Liver (tissue), 3 donors: ENCODE measurements at regions not wholly inside any gene's neighbourhood (a gene's known extent, or its start where the extent isn't known, plus 50 kb on each side); places are given as distances from the start of the nearest gene placed in this dataset.

Source experiments
- ATF3 ChIP-seq: IDR thresholded peaks from 2 replicates; pipeline ENCODE4 v1.6.1; 2016; ENCODE audit warnings: antibody characterized with exemption
- GABPA ChIP-seq, 2 donors: IDR thresholded peaks in 1 of 2; conservative IDR thresholded peaks in 1 of 2; 2 replicates each; pipeline ENCODE4 v1.6.1; 2016; ENCODE audit warnings: antibody characterized with exemption in 2 of 2, mild to moderate bottlenecking in 1 of 2, moderate library complexity in 1 of 2
- JUND ChIP-seq, 2 donors: IDR thresholded peaks; 2 replicates each; pipeline ENCODE4 v1.6.1; 2016; ENCODE audit warnings: antibody characterized with exemption in 2 of 2
- MAX ChIP-seq: IDR thresholded peaks from 2 replicates; pipeline ENCODE4 v1.6.1; 2016; ENCODE audit warnings: antibody characterized with exemption
- RAD21 ChIP-seq, 2 donors: IDR thresholded peaks; 2 replicates each; pipeline ENCODE4 v1.6.1; 2016; ENCODE audit warnings: antibody characterized with exemption in 2 of 2, mild to moderate bottlenecking in 2 of 2
- SP1 ChIP-seq: IDR thresholded peaks from 2 replicates; pipeline ENCODE4 v1.6.1; 2018; ENCODE audit warnings: antibody characterized with exemption, mild to moderate bottlenecking
- TAF1 ChIP-seq: conservative IDR thresholded peaks from 2 replicates; pipeline ENCODE4 v1.6.1; 2016; ENCODE audit warnings: antibody characterized with exemption, mild to moderate bottlenecking
- YY1 ChIP-seq: IDR thresholded peaks from 2 replicates; pipeline ENCODE4 v1.6.1; 2016; ENCODE audit warnings: antibody characterized with exemption, mild to moderate bottlenecking
- ZBTB33 ChIP-seq: IDR thresholded peaks from 2 replicates; pipeline ENCODE4 v1.6.1; 2016; ENCODE audit warnings: antibody characterized with exemption
- TF ChIP-seq, protein P1 (sequence below): fragments of 150-350 bp; IDR thresholded peaks from 2 replicates; pipeline ENCODE4 v1.5.1; 2017; ENCODE audit warnings: improper control_type of control experiment, low read depth, low read length; ENCODE audit not compliant: missing input control
- TF ChIP-seq, protein P2 (sequence below): IDR thresholded peaks from 2 replicates; pipeline ENCODE4 v1.6.1; 2016; ENCODE audit warnings: antibody characterized with exemption, mild to moderate bottlenecking
- donor health status: healthy.
- donor health status: healthy.

GRCh38 chr4:100722866-100723459 is 205.1 kb upstream of the EMCN start:
- TF ChIP-seq, protein P1, sequence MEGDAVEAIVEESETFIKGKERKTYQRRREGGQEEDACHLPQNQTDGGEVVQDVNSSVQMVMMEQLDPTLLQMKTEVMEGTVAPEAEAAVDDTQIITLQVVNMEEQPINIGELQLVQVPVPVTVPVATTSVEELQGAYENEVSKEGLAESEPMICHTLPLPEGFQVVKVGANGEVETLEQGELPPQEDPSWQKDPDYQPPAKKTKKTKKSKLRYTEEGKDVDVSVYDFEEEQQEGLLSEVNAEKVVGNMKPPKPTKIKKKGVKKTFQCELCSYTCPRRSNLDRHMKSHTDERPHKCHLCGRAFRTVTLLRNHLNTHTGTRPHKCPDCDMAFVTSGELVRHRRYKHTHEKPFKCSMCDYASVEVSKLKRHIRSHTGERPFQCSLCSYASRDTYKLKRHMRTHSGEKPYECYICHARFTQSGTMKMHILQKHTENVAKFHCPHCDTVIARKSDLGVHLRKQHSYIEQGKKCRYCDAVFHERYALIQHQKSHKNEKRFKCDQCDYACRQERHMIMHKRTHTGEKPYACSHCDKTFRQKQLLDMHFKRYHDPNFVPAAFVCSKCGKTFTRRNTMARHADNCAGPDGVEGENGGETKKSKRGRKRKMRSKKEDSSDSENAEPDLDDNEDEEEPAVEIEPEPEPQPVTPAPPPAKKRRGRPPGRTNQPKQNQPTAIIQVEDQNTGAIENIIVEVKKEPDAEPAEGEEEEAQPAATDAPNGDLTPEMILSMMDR, result no peak
- TF ChIP-seq, protein P2, sequence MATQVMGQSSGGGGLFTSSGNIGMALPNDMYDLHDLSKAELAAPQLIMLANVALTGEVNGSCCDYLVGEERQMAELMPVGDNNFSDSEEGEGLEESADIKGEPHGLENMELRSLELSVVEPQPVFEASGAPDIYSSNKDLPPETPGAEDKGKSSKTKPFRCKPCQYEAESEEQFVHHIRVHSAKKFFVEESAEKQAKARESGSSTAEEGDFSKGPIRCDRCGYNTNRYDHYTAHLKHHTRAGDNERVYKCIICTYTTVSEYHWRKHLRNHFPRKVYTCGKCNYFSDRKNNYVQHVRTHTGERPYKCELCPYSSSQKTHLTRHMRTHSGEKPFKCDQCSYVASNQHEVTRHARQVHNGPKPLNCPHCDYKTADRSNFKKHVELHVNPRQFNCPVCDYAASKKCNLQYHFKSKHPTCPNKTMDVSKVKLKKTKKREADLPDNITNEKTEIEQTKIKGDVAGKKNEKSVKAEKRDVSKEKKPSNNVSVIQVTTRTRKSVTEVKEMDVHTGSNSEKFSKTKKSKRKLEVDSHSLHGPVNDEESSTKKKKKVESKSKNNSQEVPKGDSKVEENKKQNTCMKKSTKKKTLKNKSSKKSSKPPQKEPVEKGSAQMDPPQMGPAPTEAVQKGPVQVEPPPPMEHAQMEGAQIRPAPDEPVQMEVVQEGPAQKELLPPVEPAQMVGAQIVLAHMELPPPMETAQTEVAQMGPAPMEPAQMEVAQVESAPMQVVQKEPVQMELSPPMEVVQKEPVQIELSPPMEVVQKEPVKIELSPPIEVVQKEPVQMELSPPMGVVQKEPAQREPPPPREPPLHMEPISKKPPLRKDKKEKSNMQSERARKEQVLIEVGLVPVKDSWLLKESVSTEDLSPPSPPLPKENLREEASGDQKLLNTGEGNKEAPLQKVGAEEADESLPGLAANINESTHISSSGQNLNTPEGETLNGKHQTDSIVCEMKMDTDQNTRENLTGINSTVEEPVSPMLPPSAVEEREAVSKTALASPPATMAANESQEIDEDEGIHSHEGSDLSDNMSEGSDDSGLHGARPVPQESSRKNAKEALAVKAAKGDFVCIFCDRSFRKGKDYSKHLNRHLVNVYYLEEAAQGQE, result no peak
- TF ChIP-seq RAD21 (IDR thresholded peaks at IDR 0.05) (no peak), ZBTB33 (no peak), TAF1 (no peak), GABPA (IDR thresholded peaks at IDR 0.05 in 1 of 2, conservative IDR thresholded peaks at IDR 0.05 in 1 of 2) (no peak), SP1 (no peak), ATF3 (no peak), YY1 (no peak), MAX (no peak), JUND (IDR thresholded peaks at IDR 0.05) (no peak)
